AG09319 (cell line): ENCODE measurements at regions not wholly inside any gene's neighbourhood (a gene's known extent, or its start where the extent isn't known, plus 50 kb on each side); places are given as distances from the start of the nearest gene placed in this dataset.

Experiments
- DNase-seq: peaks from one replicate; pipeline ENCODE4 v3.0.0-alpha.2; 2010; ENCODE audit warnings: low read depth; ENCODE audit errors: extremely low read depth
- CTCF ChIP-seq: IDR thresholded peaks from 2 replicates; pipeline ENCODE4 v1.5.1; 2011; ENCODE audit warnings: low read depth, mild to moderate bottlenecking, inconsistent platforms, low read length, moderate library complexity

- no peak for DNase-seq
- no peak for TF ChIP-seq CTCF
Measured at GRCh38 chr4:189062047-189062820, 878.4 kb upstream of the FRG1 start.

- no peak for DNase-seq
- no peak for TF ChIP-seq CTCF
Measured at GRCh38 chr4:189069772-189070171, 870.9 kb upstream of the FRG1 start.

- DNase-seq: no peak
- TF ChIP-seq CTCF: no peak
Measured at GRCh38 chr4:189071241-189071640, 869.4 kb upstream of the FRG1 start.

- no peak for TF ChIP-seq CTCF
- no peak for DNase-seq
Measured at GRCh38 chr4:189073739-189074138, 866.9 kb upstream of the FRG1 start.

- TF ChIP-seq CTCF: no peak
- DNase-seq: no peak
Measured at GRCh38 chr4:189081826-189082225, 858.8 kb upstream of the FRG1 start.

GRCh38 chr4:189083769-189084168 lies 856.9 kb upstream of the FRG1 start:
- DNase-seq: no peak
- no peak for TF ChIP-seq CTCF

- no peak for TF ChIP-seq CTCF
- DNase-seq: no peak
Measured at GRCh38 chr4:189084671-189085070, 856.0 kb upstream of the FRG1 start.
